ENCODE measurements at regions not wholly inside any gene's neighbourhood (a gene's known extent, or its start where the extent isn't known, plus 50 kb on each side); places are given as distances from the start of the nearest gene placed in this dataset.

- H3K36me3 Mint-ChIP-seq = no peaks in the 10 kb centered on the region
- Histone ChIP-seq H3K4me3 (ENCODE audit: low read length in 2 of 2) (no peak overlapping the region), H3K4me1 (ENCODE audit: insufficient read depth, low read length) (no peaks in the 10 kb centered on the region), H3K27ac (ENCODE audit: low read depth, low read length) (no peak overlapping the region), H3K27me3 (ENCODE audit: insufficient read depth, low read length) (no peaks in the 10 kb centered on the region), H3K36me3 (ENCODE audit: insufficient read depth, low read length) (no peaks in the 10 kb centered on the region), H3K9me3 (ENCODE audit: control insufficient read depth in 1 of 2, low read length in 2 of 2) (no peaks in the 10 kb centered on the region)
- CTCF ChIA-PET (ENCODE audit: partially characterized antibody) = no interaction called here
- intact Hi-C loops (cut with micrococcal nuclease) = no loop called here
- H3K27me3 Mint-ChIP-seq = peaks cover 25 to 50% of the 10 kb centered on the region in 2 donors
- H3K4me1 Mint-ChIP-seq = no peaks in the 10 kb centered on the region
- POLR2A ChIA-PET (ENCODE audit: partially characterized antibody) = no interaction called here
- H3K4me3 Mint-ChIP-seq = no peak overlapping the region
- H3K27ac Mint-ChIP-seq = no peak overlapping the region
- H3K9me3 Mint-ChIP-seq = peaks cover 0 to 2% (median under 1%) of the 10 kb centered on the region in 8 donors
- no peak for DNase-seq
Observed at GRCh38 chr22:22387386-22387736, 121.2 kb downstream of the ZNF280B start.

- no peak overlapping the region for H3K4me3 Mint-ChIP-seq
- no peak overlapping the region for H3K27ac ChIP-seq (ENCODE audit: low read depth, low read length)
- H3K4me1 Mint-ChIP-seq = no peaks in the 10 kb centered on the region
- POLR2A ChIA-PET (ENCODE audit: partially characterized antibody) = no interaction called here
- H3K27ac Mint-ChIP-seq = no peak overlapping the region
- no peaks in the 10 kb centered on the region for H3K36me3 ChIP-seq (ENCODE audit: insufficient read depth, low read length)
- H3K36me3 Mint-ChIP-seq = no peaks in the 10 kb centered on the region
- DNase-seq = no peak
- peaks cover 23 to 51% of the 10 kb centered on the region in 2 donors for H3K27me3 Mint-ChIP-seq
- CTCF ChIA-PET (ENCODE audit: partially characterized antibody) = no interaction called here
- no peaks in the 10 kb centered on the region for H3K4me1 ChIP-seq (ENCODE audit: insufficient read depth, low read length)
- H3K27me3 ChIP-seq (ENCODE audit: insufficient read depth, low read length) = no peaks in the 10 kb centered on the region
- intact Hi-C loops (cut with micrococcal nuclease) = no loop called here
- H3K9me3 ChIP-seq (ENCODE audit: control insufficient read depth in 1 of 2, low read length in 2 of 2) = no peaks in the 10 kb centered on the region
- peaks cover 0 to 7% (median 2%) of the 10 kb centered on the region in 8 donors for H3K9me3 Mint-ChIP-seq
- no peak overlapping the region for H3K4me3 ChIP-seq (ENCODE audit: low read length in 2 of 2)
Observed at GRCh38 chr22:22388090-22388489, 120.5 kb downstream of the ZNF280B start.

DNA sequence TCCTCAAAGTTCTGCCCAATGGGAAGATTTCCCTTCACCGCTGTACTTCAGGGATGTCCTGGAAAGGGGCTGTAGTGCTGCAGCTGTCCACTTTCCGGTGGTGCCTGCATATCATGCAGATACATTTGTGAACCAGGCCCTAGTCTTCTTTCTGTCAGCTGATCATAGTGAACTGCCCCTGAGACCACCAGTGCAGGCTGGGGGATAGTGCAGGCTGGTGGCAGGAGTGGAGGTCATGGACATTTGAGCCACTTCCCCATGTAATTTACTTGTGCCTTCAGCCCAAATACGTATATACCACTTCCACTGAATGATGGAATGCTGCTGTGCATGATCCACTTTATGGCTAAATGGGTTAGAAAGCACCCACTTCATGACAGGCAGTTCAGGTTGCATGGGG is 120.0 kb downstream of the ZNF280B start:
- peaks cover 0 to 7% (median 3%) of the 10 kb centered on the region in 8 donors for H3K9me3 Mint-ChIP-seq
- no peak for DNase-seq
- POLR2A ChIA-PET (ENCODE audit: partially characterized antibody) = no interaction called here
- Histone ChIP-seq H3K27ac (ENCODE audit: low read depth, low read length) (no peak overlapping the region), H3K4me1 (ENCODE audit: insufficient read depth, low read length) (no peaks in the 10 kb centered on the region), H3K4me3 (ENCODE audit: low read length in 2 of 2) (no peak overlapping the region), H3K27me3 (ENCODE audit: insufficient read depth, low read length) (no peaks in the 10 kb centered on the region), H3K9me3 (ENCODE audit: control insufficient read depth in 1 of 2, low read length in 2 of 2) (no peaks in the 10 kb centered on the region), H3K36me3 (ENCODE audit: insufficient read depth, low read length) (no peaks in the 10 kb centered on the region)
- intact Hi-C loops (cut with micrococcal nuclease) = no loop called here
- H3K27me3 Mint-ChIP-seq = peaks cover 23 to 49% of the 10 kb centered on the region in 2 donors
- no peaks in the 10 kb centered on the region for H3K36me3 Mint-ChIP-seq
- H3K4me1 Mint-ChIP-seq = no peaks in the 10 kb centered on the region
- H3K27ac Mint-ChIP-seq = no peak overlapping the region
- H3K4me3 Mint-ChIP-seq = no peak overlapping the region
- CTCF ChIA-PET (ENCODE audit: partially characterized antibody) = no interaction called here

DNA sequence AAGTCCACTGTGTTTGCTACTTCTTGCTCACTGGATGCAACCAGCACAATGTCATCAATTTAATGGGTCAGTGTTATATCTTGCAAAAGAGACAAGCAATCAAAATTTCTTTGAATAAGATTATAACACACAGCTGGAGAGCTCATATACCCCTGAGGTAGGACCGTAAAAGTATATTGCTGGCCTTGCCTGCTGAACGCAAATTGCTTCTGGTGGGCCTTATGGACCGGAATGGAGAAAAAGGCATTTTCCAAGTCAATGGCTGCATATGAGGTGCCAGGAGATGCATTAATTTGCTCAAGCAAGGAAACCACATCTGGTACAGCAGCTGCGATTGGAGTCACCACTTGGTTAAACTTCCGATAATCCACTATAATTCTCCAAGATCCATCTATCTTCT is 119.1 kb downstream of the ZNF280B start:
- CTCF ChIA-PET (ENCODE audit: partially characterized antibody) = no interaction called here

GRCh38 chr22:22390989-22391388 is 117.6 kb downstream of the ZNF280B start:
- Histone ChIP-seq H3K36me3 (ENCODE audit: insufficient read depth, low read length) (no peaks in the 10 kb centered on the region), H3K27ac (ENCODE audit: low read depth, low read length) (no peak overlapping the region), H3K9me3 (ENCODE audit: control insufficient read depth in 1 of 2, low read length in 2 of 2) (no peaks in the 10 kb centered on the region), H3K4me3 (ENCODE audit: low read length in 2 of 2) (no peak overlapping the region), H3K27me3 (ENCODE audit: insufficient read depth, low read length) (no peaks in the 10 kb centered on the region), H3K4me1 (ENCODE audit: insufficient read depth, low read length) (no peaks in the 10 kb centered on the region)
- no peaks in the 10 kb centered on the region for H3K36me3 Mint-ChIP-seq
- H3K27ac Mint-ChIP-seq = no peak overlapping the region
- DNase-seq = no peak
- POLR2A ChIA-PET (ENCODE audit: partially characterized antibody) = no interaction called here
- peaks cover 0 to 7% (median 3%) of the 10 kb centered on the region in 8 donors for H3K9me3 Mint-ChIP-seq
- no peak overlapping the region for H3K4me3 Mint-ChIP-seq
- CTCF ChIA-PET (ENCODE audit: partially characterized antibody) = no interaction called here
- intact Hi-C loops (cut with micrococcal nuclease) = no loop called here
- H3K27me3 Mint-ChIP-seq = peaks cover 15 to 33% of the 10 kb centered on the region in 2 donors
- no peaks in the 10 kb centered on the region for H3K4me1 Mint-ChIP-seq

More for the DNA sequence above, 119.1 kb downstream of the ZNF280B start:
- H3K9me3 ChIP-seq (ENCODE audit: control insufficient read depth in 1 of 2, low read length in 2 of 2) = no peaks in the 10 kb centered on the region
- no peak overlapping the region for H3K4me3 ChIP-seq (ENCODE audit: low read length in 2 of 2)
- Mint-ChIP-seq H3K36me3 (no peaks in the 10 kb centered on the region), H3K4me3 (no peak overlapping the region), H3K27ac (no peak overlapping the region), H3K4me1 (no peaks in the 10 kb centered on the region), H3K9me3 (peaks cover 0 to 7% (median 3%) of the 10 kb centered on the region in 8 donors), H3K27me3 (peaks cover 21 to 40% of the 10 kb centered on the region in 2 donors)
- H3K4me1 ChIP-seq (ENCODE audit: insufficient read depth, low read length) = no peaks in the 10 kb centered on the region
- POLR2A ChIA-PET (ENCODE audit: partially characterized antibody) = no interaction called here
- H3K36me3 ChIP-seq (ENCODE audit: insufficient read depth, low read length) = no peaks in the 10 kb centered on the region
- intact Hi-C loops (cut with micrococcal nuclease) = no loop called here
- DNase-seq = no peak
- H3K27me3 ChIP-seq (ENCODE audit: insufficient read depth, low read length) = no peaks in the 10 kb centered on the region
- no peak overlapping the region for H3K27ac ChIP-seq (ENCODE audit: low read depth, low read length)

- no peaks in the 10 kb centered on the region for H3K36me3 ChIP-seq (ENCODE audit: insufficient read depth, low read length)
- no peaks in the 10 kb centered on the region for H3K9me3 ChIP-seq (ENCODE audit: control insufficient read depth in 1 of 2, low read length in 2 of 2)
- Mint-ChIP-seq H3K36me3 (no peaks in the 10 kb centered on the region), H3K27ac (no peak overlapping the region), H3K9me3 (peaks cover 0 to 7% (median 3%) of the 10 kb centered on the region in 8 donors), H3K4me3 (no peak overlapping the region), H3K27me3 (peaks cover 15 to 28% of the 10 kb centered on the region in 2 donors), H3K4me1 (no peaks in the 10 kb centered on the region)
- H3K27ac ChIP-seq (ENCODE audit: low read depth, low read length) = no peak overlapping the region
- H3K4me3 ChIP-seq (ENCODE audit: low read length in 2 of 2) = no peak overlapping the region
- intact Hi-C loops (cut with micrococcal nuclease) = no loop called here
- H3K27me3 ChIP-seq (ENCODE audit: insufficient read depth, low read length) = no peaks in the 10 kb centered on the region
- POLR2A ChIA-PET (ENCODE audit: partially characterized antibody) = no interaction called here
- CTCF ChIA-PET (ENCODE audit: partially characterized antibody) = no interaction called here
- H3K4me1 ChIP-seq (ENCODE audit: insufficient read depth, low read length) = no peaks in the 10 kb centered on the region
- no peak for DNase-seq
Observed at GRCh38 chr22:22391543-22391942, 117.0 kb downstream of the ZNF280B start.

- Histone ChIP-seq H3K36me3 (ENCODE audit: insufficient read depth, low read length) (no peaks in the 10 kb centered on the region), H3K27me3 (ENCODE audit: insufficient read depth, low read length) (no peaks in the 10 kb centered on the region), H3K4me3 (ENCODE audit: low read length in 2 of 2) (no peak overlapping the region), H3K9me3 (ENCODE audit: control insufficient read depth in 1 of 2, low read length in 2 of 2) (no peaks in the 10 kb centered on the region), H3K4me1 (ENCODE audit: insufficient read depth, low read length) (no peaks in the 10 kb centered on the region), H3K27ac (ENCODE audit: low read depth, low read length) (no peak overlapping the region)
- Mint-ChIP-seq H3K9me3 (peaks cover 0 to 7% (median 3%) of the 10 kb centered on the region in 8 donors), H3K4me1 (no peaks in the 10 kb centered on the region), H3K27me3 (peaks cover 13 to 27% of the 10 kb centered on the region in 2 donors), H3K27ac (no peak overlapping the region), H3K4me3 (no peak overlapping the region), H3K36me3 (no peaks in the 10 kb centered on the region)
- POLR2A ChIA-PET (ENCODE audit: partially characterized antibody) = no interaction called here
- DNase-seq = no peak
- CTCF ChIA-PET (ENCODE audit: partially characterized antibody) = no interaction called here
- intact Hi-C loops (cut with micrococcal nuclease) = no loop called here
Observed at GRCh38 chr22:22392131-22392530, 116.4 kb downstream of the ZNF280B start.

DNA sequence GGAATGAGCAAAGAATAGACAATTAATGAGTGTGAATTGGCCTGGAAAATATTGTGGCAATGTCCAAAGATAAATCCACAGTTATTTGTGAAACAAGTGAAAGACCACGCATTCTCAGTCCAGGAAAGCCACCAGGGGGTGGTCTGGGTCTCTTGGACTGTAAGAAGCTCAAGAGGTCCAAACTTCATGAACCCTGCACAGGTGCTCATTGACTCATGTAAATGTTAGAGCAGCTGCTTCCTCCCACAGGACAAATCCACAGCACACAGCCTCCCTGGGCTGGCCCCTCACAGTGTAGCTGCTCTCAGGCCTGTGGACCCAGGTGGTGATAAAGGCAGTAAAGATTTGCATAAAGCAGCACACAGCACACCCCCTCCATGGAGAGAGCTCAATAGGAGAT is 114.0 kb downstream of the ZNF280B start:
- H3K27ac Mint-ChIP-seq = no peak overlapping the region
- H3K27ac ChIP-seq (ENCODE audit: low read depth, low read length) = no peak overlapping the region
- H3K36me3 ChIP-seq (ENCODE audit: insufficient read depth, low read length) = no peaks in the 10 kb centered on the region
- H3K4me1 Mint-ChIP-seq = no peaks in the 10 kb centered on the region
- H3K27me3 ChIP-seq (ENCODE audit: insufficient read depth, low read length) = no peaks in the 10 kb centered on the region
- ChIA-PET POLR2A (ENCODE audit: partially characterized antibody) (no interaction called here), CTCF (ENCODE audit: partially characterized antibody) (no interaction called here)
- no peaks in the 10 kb centered on the region for H3K4me1 ChIP-seq (ENCODE audit: insufficient read depth, low read length)
- peaks cover 7 to 25% of the 10 kb centered on the region in 2 donors for H3K27me3 Mint-ChIP-seq
- intact Hi-C loops (cut with micrococcal nuclease) = no loop called here
- H3K36me3 Mint-ChIP-seq = no peaks in the 10 kb centered on the region
- H3K4me3 ChIP-seq (ENCODE audit: low read length in 2 of 2) = no peak overlapping the region
- H3K9me3 ChIP-seq (ENCODE audit: control insufficient read depth in 1 of 2, low read length in 2 of 2) = no peaks in the 10 kb centered on the region
- peaks cover 0 to 7% (median 3%) of the 10 kb centered on the region in 8 donors for H3K9me3 Mint-ChIP-seq
- H3K4me3 Mint-ChIP-seq = no peak overlapping the region
- DNase-seq = no peak

All from CD4-positive, alpha-beta memory T cell (primary cell).